H9 (cell line): ENCODE measurements at regions not wholly inside any gene's neighbourhood (a gene's known extent, or its start where the extent isn't known, plus 50 kb on each side); places are given as distances from the start of the nearest gene placed in this dataset.

Experiments
- DNase-seq: peaks from one replicate; pipeline ENCODE4 v3.0.0-alpha.2; 2017
- H2AFZ ChIP-seq: one replicate; pipeline ENCODE4 v1.6.1; 2013; ENCODE audit warnings: mild to moderate bottlenecking, low read length, control low read depth, moderate library complexity
- H2AK5ac ChIP-seq: 2 replicates; pipeline ENCODE4 v1.6.1; 2013; ENCODE audit warnings: low read length, control low read depth, mixed read lengths; ENCODE audit not compliant: insufficient read length
- H2BK120ac ChIP-seq: one replicate; pipeline ENCODE4 v1.6.1; 2013; ENCODE audit warnings: low read depth, mild to moderate bottlenecking, low read length, control low read depth, inconsistent platforms; ENCODE audit not compliant: poor library complexity, severe bottlenecking
- H2BK12ac ChIP-seq: 2 replicates; pipeline ENCODE4 v1.6.1; 2013; ENCODE audit warnings: low read length, control low read depth, mixed read lengths, low read depth; ENCODE audit not compliant: insufficient read length
- H2BK15ac ChIP-seq: 2 replicates; pipeline ENCODE4 v1.6.1; 2013; ENCODE audit warnings: low read depth, low read length, control low read depth
- H2BK20ac ChIP-seq: one replicate; pipeline ENCODE4 v1.6.1; 2013; ENCODE audit warnings: low read depth, mild to moderate bottlenecking, low read length, control low read depth, inconsistent platforms; ENCODE audit not compliant: poor library complexity, severe bottlenecking
- H2BK5ac ChIP-seq: 2 replicates; pipeline ENCODE4 v1.6.1; 2013; ENCODE audit warnings: low read length, control low read depth, mixed read lengths; ENCODE audit not compliant: insufficient read length
- H3K14ac ChIP-seq: 2 replicates; pipeline ENCODE4 v1.6.1; 2013; ENCODE audit warnings: low read length, control low read depth; ENCODE audit not compliant: insufficient read depth
- H3K18ac ChIP-seq: 2 replicates; pipeline ENCODE4 v1.6.1; 2013; ENCODE audit warnings: low read depth, mild to moderate bottlenecking, mixed read lengths, low read length, control low read depth; ENCODE audit not compliant: insufficient read length
- H3K23ac ChIP-seq: 2 replicates; pipeline ENCODE4 v1.6.1; 2013; ENCODE audit warnings: low read length, control low read depth, mixed read lengths, low read depth; ENCODE audit not compliant: insufficient read length
- H3K23me2 ChIP-seq: 2 replicates; pipeline ENCODE4 v1.6.1; 2013; ENCODE audit warnings: low read depth, mild to moderate bottlenecking, mixed read lengths, low read length, control low read depth; ENCODE audit not compliant: insufficient read length, poor library complexity, severe bottlenecking
- H3K27ac ChIP-seq: 2 replicates; pipeline ENCODE4 v1.5.1; 2013; ENCODE audit warnings: low read length, control low read depth, mixed read lengths, low read depth; ENCODE audit not compliant: insufficient read length
- H3K27me3 ChIP-seq: 2 replicates; pipeline ENCODE4 v1.6.1; 2013; ENCODE audit warnings: low read length, control low read depth, inconsistent platforms; ENCODE audit not compliant: insufficient read depth
- H3K4ac ChIP-seq: 2 replicates; pipeline ENCODE4 v1.6.1; 2013; ENCODE audit warnings: low read depth, mild to moderate bottlenecking, control low read depth, inconsistent platforms, low read length, moderate library complexity
- H3K4me1 ChIP-seq: 2 replicates; pipeline ENCODE4 v1.6.1; 2013; ENCODE audit warnings: low read length, control low read depth, inconsistent platforms; ENCODE audit not compliant: insufficient read depth
- H3K4me2 ChIP-seq: 2 replicates; pipeline ENCODE4 v1.6.1; 2013; ENCODE audit warnings: low read length, control low read depth, mixed read lengths; ENCODE audit not compliant: insufficient read length, insufficient read depth
- H3K56ac ChIP-seq: 2 replicates; pipeline ENCODE4 v1.6.1; 2013; ENCODE audit warnings: low read depth, mild to moderate bottlenecking, mixed read lengths, low read length, control low read depth; ENCODE audit not compliant: insufficient read length
- H3K79me1 ChIP-seq: 2 replicates; pipeline ENCODE4 v1.6.1; 2013; ENCODE audit warnings: low read depth, mild to moderate bottlenecking, moderate library complexity, low read length, control low read depth, inconsistent platforms; ENCODE audit not compliant: insufficient read depth, poor library complexity, severe bottlenecking
- H3K79me2 ChIP-seq: 2 replicates; pipeline ENCODE4 v1.6.1; 2013; ENCODE audit warnings: low read length, control low read depth, inconsistent platforms; ENCODE audit not compliant: insufficient read depth
- H3K9ac ChIP-seq: 2 replicates; pipeline ENCODE4 v1.6.1; 2013; ENCODE audit warnings: low read length, control low read depth, mixed read lengths; ENCODE audit not compliant: insufficient read length; ENCODE audit errors: extremely low read depth
- H3K9me3 ChIP-seq: one replicate; pipeline ENCODE4 v1.6.1; 2013; ENCODE audit warnings: low read depth, low read length, inconsistent platforms; ENCODE audit not compliant: control insufficient read depth
- H3T11ph ChIP-seq: one replicate; pipeline ENCODE4 v1.6.1; 2013; ENCODE audit warnings: mild to moderate bottlenecking, low read length, control low read depth, inconsistent platforms
- H4K20me1 ChIP-seq: one replicate; pipeline ENCODE4 v1.6.1; 2013; ENCODE audit not compliant: control insufficient read depth, insufficient read length, insufficient read depth
- H4K5ac ChIP-seq: 2 replicates; pipeline ENCODE4 v1.6.1; 2013; ENCODE audit warnings: low read depth, mild to moderate bottlenecking, mixed read lengths, low read length, control low read depth; ENCODE audit not compliant: insufficient read length
- H4K8ac ChIP-seq: replicated peaks from 2 replicates; pipeline ENCODE4 v1.6.1; 2013; ENCODE audit warnings: low read length, control low read depth, mixed read lengths, low read depth; ENCODE audit not compliant: insufficient read length
- H4K91ac ChIP-seq: 2 replicates; pipeline ENCODE4 v1.6.1; 2013; ENCODE audit warnings: low read depth, mild to moderate bottlenecking, moderate library complexity, mixed read lengths, low read length, control low read depth; ENCODE audit not compliant: insufficient read length
- H3K27ac Mint-ChIP-seq, 3 experiments: 2 replicates in 2 of 3; 3 replicates in 1 of 3; pipeline ENCODE4 v1.8.0; 2020 to 2021; ENCODE audit warnings: mixed read lengths in 3 of 3, mild to moderate bottlenecking in 1 of 3, moderate library complexity in 1 of 3
- H3K27me3 Mint-ChIP-seq: 2 replicates; pipeline ENCODE4 v1.8.0; 2021; ENCODE audit warnings: low read depth, mild to moderate bottlenecking, moderate library complexity, mixed read lengths
- H3K36me3 Mint-ChIP-seq, 3 experiments: 2 replicates in 2 of 3; 3 replicates in 1 of 3; pipeline ENCODE4 v1.8.0; 2020 to 2021; ENCODE audit warnings: low read depth in 3 of 3, mixed read lengths in 3 of 3; ENCODE audit not compliant: insufficient read depth in 1 of 3
- H3K4me1 Mint-ChIP-seq, 2 experiments: 2 replicates each; pipeline ENCODE4 v1.8.0; 2020; ENCODE audit warnings: mixed read lengths in 2 of 2
- H3K4me3 Mint-ChIP-seq, 2 experiments: 2 replicates in 1 of 2; 3 replicates in 1 of 2; pipeline ENCODE4 v1.8.0; 2020 to 2021; ENCODE audit warnings: mild to moderate bottlenecking in 2 of 2, mixed read lengths in 2 of 2, moderate library complexity in 1 of 2
- H3K9me3 Mint-ChIP-seq, 2 experiments: 2 replicates in 1 of 2; 3 replicates in 1 of 2; pipeline ENCODE4 v1.8.0; 2020; ENCODE audit warnings: mild to moderate bottlenecking in 2 of 2, mixed read lengths in 2 of 2, moderate library complexity in 1 of 2
- CTCF ChIP-seq: fragments of 200-600 bp; sonication (generic); conservative IDR thresholded peaks from 3 replicates; pipeline ENCODE4 v1.8.0; 2021; ENCODE audit warnings: antibody characterized with exemption, mild to moderate bottlenecking
- WGBS: extraction: QIAGEN DNeasy Blood & Tissue Kit; methylation state at CpG from one replicate; pipeline ENCODE4 v1.1.7; 2013; ENCODE audit warnings: missing lambda C conversion rate, low lambda C conversion rate, mixed read lengths; ENCODE audit not compliant: insufficient read length; ENCODE audit errors: extremely low coverage; 5-methylcytosine and 5-hydroxymethylcytosine counted together

DNA sequence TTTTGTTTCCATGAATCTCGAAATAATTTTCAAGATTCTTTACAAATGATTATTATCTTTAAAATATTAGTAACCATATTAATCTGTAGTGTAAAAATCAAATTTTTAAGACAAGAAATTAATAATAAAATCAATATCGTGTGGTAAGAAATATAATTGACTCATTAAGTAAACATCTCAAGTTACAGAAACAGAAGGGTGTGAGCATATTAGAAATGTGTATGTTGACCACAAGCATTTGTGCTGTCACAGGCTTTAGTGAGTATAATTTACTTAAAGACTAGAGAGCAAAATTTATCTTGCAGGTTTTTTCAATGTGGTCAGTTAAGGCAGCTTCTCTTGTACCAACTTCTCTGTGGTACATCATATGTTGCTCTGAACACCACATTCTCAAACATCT is 566.5 kb upstream of the IRAK1BP1 start:
- no peak overlapping the region for H2BK5ac ChIP-seq
- no CpG with 5 or more reads among the region's 2 CpGs for WGBS
- no peak overlapping the region for H3K4ac ChIP-seq
- no peak overlapping the region for H3K23ac ChIP-seq
- no peak overlapping the region for H2BK120ac ChIP-seq
- H3K9ac ChIP-seq: no peak overlapping the region
- no peak overlapping the region for H2AK5ac ChIP-seq
- no peaks in the 10 kb centered on the region for H3K79me2 ChIP-seq
- Mint-ChIP-seq H3K27ac (no peak overlapping the region), H3K36me3 (no peaks in the 10 kb centered on the region), H3K4me3 (no peak overlapping the region), H3K27me3 (no peaks in the 10 kb centered on the region), H3K4me1 (no peaks in the 10 kb centered on the region), H3K9me3 (no peaks in the 10 kb centered on the region)
- no peaks in the 10 kb centered on the region for H3K4me1 ChIP-seq
- DNase-seq: no peak
- H2BK20ac ChIP-seq: no peak overlapping the region
- no peak overlapping the region for H4K91ac ChIP-seq
- no peaks in the 10 kb centered on the region for H3K79me1 ChIP-seq
- H3K27me3 ChIP-seq: no peaks in the 10 kb centered on the region
- no peaks in the 10 kb centered on the region for H3K23me2 ChIP-seq
- H4K20me1 ChIP-seq: no peaks in the 10 kb centered on the region
- no peak overlapping the region for H3K18ac ChIP-seq
- no peak overlapping the region for H3K4me2 ChIP-seq
- no peak overlapping the region for H3K27ac ChIP-seq
- H3K56ac ChIP-seq: no peak overlapping the region
- H4K8ac ChIP-seq: no peak overlapping the region
- H3K14ac ChIP-seq: no peak overlapping the region
- H2BK12ac ChIP-seq: no peak overlapping the region
- no peak overlapping the region for H2AFZ ChIP-seq
- H4K5ac ChIP-seq: no peak overlapping the region
- no peak for TF ChIP-seq CTCF
- H3T11ph ChIP-seq: no peak overlapping the region
- no peaks in the 10 kb centered on the region for H3K9me3 ChIP-seq
- no peak overlapping the region for H2BK15ac ChIP-seq
